IPS DF 6.9 (cell line): ENCODE measurements at regions not wholly inside any gene's neighbourhood (a gene's known extent, or its start where the extent isn't known, plus 50 kb on each side); places are given as distances from the start of the nearest gene placed in this dataset.

ENCODE experiments used
- DNase-seq: peaks from one replicate; pipeline ENCODE4 v3.0.0-alpha.2; 2013; ENCODE audit warnings: low read depth, low spot score
- H3K27ac ChIP-seq: one replicate; pipeline ENCODE4 v1.5.1; 2013; ENCODE audit warnings: low read length, control low read depth
- H3K27me3 ChIP-seq: 2 replicates; pipeline ENCODE4 v1.6.1; 2013; ENCODE audit warnings: mild to moderate bottlenecking, low read length; ENCODE audit not compliant: control insufficient read depth, insufficient read depth
- H3K36me3 ChIP-seq: 2 replicates; pipeline ENCODE4 v1.6.1; 2013; ENCODE audit warnings: low read length; ENCODE audit not compliant: control insufficient read depth, insufficient read depth
- H3K4me1 ChIP-seq: 2 replicates; pipeline ENCODE4 v1.6.1; 2013; ENCODE audit warnings: low read length; ENCODE audit not compliant: control insufficient read depth, insufficient read depth
- H3K4me3 ChIP-seq: 2 replicates; pipeline ENCODE4 v1.5.1; 2013; ENCODE audit warnings: mild to moderate bottlenecking, low read length
- H3K9me3 ChIP-seq: 2 replicates; pipeline ENCODE4 v1.6.1; 2013; ENCODE audit warnings: low read length, inconsistent platforms; ENCODE audit not compliant: control insufficient read depth, insufficient read depth
- WGBS: extraction: QIAGEN DNeasy Blood & Tissue Kit; methylation state at CpG from one replicate; pipeline ENCODE4 v1.1.7; 2013; ENCODE audit warnings: mixed read lengths, missing lambda C conversion rate; ENCODE audit not compliant: insufficient read length, insufficient coverage; 5-methylcytosine and 5-hydroxymethylcytosine counted together

GRCh38 chr22:27344546-27344945 is 457.0 kb downstream of the MN1 start:
- no peak overlapping the region for H3K27ac ChIP-seq
- no peak for DNase-seq
- no peaks in the 10 kb centered on the region for H3K9me3 ChIP-seq

GRCh38 chr22:27345691-27346090 is 455.9 kb downstream of the MN1 start:
- Histone ChIP-seq H3K9me3 (no peaks in the 10 kb centered on the region), H3K36me3 (no peaks in the 10 kb centered on the region), H3K4me3 (no peak overlapping the region), H3K27ac (no peak overlapping the region), H3K4me1 (no peaks in the 10 kb centered on the region), H3K27me3 (no peaks in the 10 kb centered on the region)
- WGBS = no CpG with 5 or more reads among the region's 7 CpGs
- DNase-seq = no peak

More at GRCh38 chr22:27344546-27344945, 457.0 kb downstream of the MN1 start:
- H3K36me3 ChIP-seq = no peaks in the 10 kb centered on the region
- no peak overlapping the region for H3K4me3 ChIP-seq
- no peaks in the 10 kb centered on the region for H3K4me1 ChIP-seq
- WGBS = no CpG with 5 or more reads among the region's 1 CpG
- no peaks in the 10 kb centered on the region for H3K27me3 ChIP-seq

GRCh38 chr22:27347951-27348350 is 453.6 kb downstream of the MN1 start:
- no peak for DNase-seq
- Histone ChIP-seq H3K4me3 (no peak overlapping the region), H3K4me1 (peaks cover 3% of the 10 kb centered on the region), H3K9me3 (no peaks in the 10 kb centered on the region), H3K36me3 (no peaks in the 10 kb centered on the region), H3K27ac (no peak overlapping the region), H3K27me3 (no peaks in the 10 kb centered on the region)
- no CpG with 5 or more reads among the region's 5 CpGs for WGBS

GRCh38 chr22:27348634-27349033 is 452.9 kb downstream of the MN1 start:
- no peaks in the 10 kb centered on the region for H3K9me3 ChIP-seq
- DNase-seq = no peak
- no CpG with 5 or more reads among the region's 3 CpGs for whole genome bisulfite sequencing
- no peak overlapping the region for H3K4me3 ChIP-seq
- H3K4me1 ChIP-seq = peaks cover 3% of the 10 kb centered on the region
- H3K27me3 ChIP-seq = no peaks in the 10 kb centered on the region
- no peak overlapping the region for H3K27ac ChIP-seq
- no peaks in the 10 kb centered on the region for H3K36me3 ChIP-seq

GRCh38 chr22:27349456-27349855 is 452.1 kb downstream of the MN1 start:
- H3K4me3 ChIP-seq = no peak overlapping the region

GRCh38 chr22:27350306-27350705 is 451.2 kb downstream of the MN1 start:
- Histone ChIP-seq H3K27ac (no peak overlapping the region), H3K36me3 (no peaks in the 10 kb centered on the region), H3K27me3 (no peaks in the 10 kb centered on the region), H3K9me3 (no peaks in the 10 kb centered on the region), H3K4me3 (no peak overlapping the region), H3K4me1 (peaks cover 3% of the 10 kb centered on the region)
- no peak for DNase-seq

More at GRCh38 chr22:27349456-27349855, 452.1 kb downstream of the MN1 start:
- no peaks in the 10 kb centered on the region for H3K9me3 ChIP-seq
- no peaks in the 10 kb centered on the region for H3K36me3 ChIP-seq
- no peak overlapping the region for H3K27ac ChIP-seq
- DNase-seq = no peak
- H3K4me1 ChIP-seq = peaks cover 3% of the 10 kb centered on the region
- H3K27me3 ChIP-seq = no peaks in the 10 kb centered on the region

- H3K27ac ChIP-seq = no peak overlapping the region
- H3K9me3 ChIP-seq = no peaks in the 10 kb centered on the region
- no CpG with 5 or more reads among the region's 6 CpGs for WGBS
- peaks cover 3% of the 10 kb centered on the region for H3K4me1 ChIP-seq
- no peaks in the 10 kb centered on the region for H3K36me3 ChIP-seq
- no peaks in the 10 kb centered on the region for H3K27me3 ChIP-seq
- H3K4me3 ChIP-seq = no peak overlapping the region
- DNase-seq = no peak
Observed at GRCh38 chr22:27352426-27352825, 449.1 kb downstream of the MN1 start.

GRCh38 chr22:27358096-27358870 is 443.3 kb downstream of the MN1 start:
- DNase-seq = no peak
- WGBS = no CpG with 5 or more reads among the region's 7 CpGs
- H3K4me1 ChIP-seq = no peaks in the 10 kb centered on the region
- no peak overlapping the region for H3K4me3 ChIP-seq
- H3K27ac ChIP-seq = no peak overlapping the region
- H3K36me3 ChIP-seq = no peaks in the 10 kb centered on the region
- no peaks in the 10 kb centered on the region for H3K9me3 ChIP-seq
- no peaks in the 10 kb centered on the region for H3K27me3 ChIP-seq

- H3K27me3 ChIP-seq = no peaks in the 10 kb centered on the region
- H3K27ac ChIP-seq = no peak overlapping the region
- WGBS = no CpG with 5 or more reads among the region's 4 CpGs
- no peaks in the 10 kb centered on the region for H3K9me3 ChIP-seq
- H3K36me3 ChIP-seq = no peaks in the 10 kb centered on the region
- no peak for DNase-seq
- no peaks in the 10 kb centered on the region for H3K4me1 ChIP-seq
- H3K4me3 ChIP-seq = no peak overlapping the region
Observed at GRCh38 chr22:27370269-27370668, 431.3 kb downstream of the MN1 start.

- H3K27ac ChIP-seq = no peak overlapping the region
- WGBS = no CpG with 5 or more reads among the region's 4 CpGs
Observed at GRCh38 chr22:27370987-27371386, 430.6 kb downstream of the MN1 start.

GRCh38 chr22:27372364-27372763 is 429.2 kb downstream of the MN1 start:
- no peaks in the 10 kb centered on the region for H3K27me3 ChIP-seq
- no peaks in the 10 kb centered on the region for H3K4me1 ChIP-seq
- H3K4me3 ChIP-seq = no peak overlapping the region
- H3K9me3 ChIP-seq = no peaks in the 10 kb centered on the region
- H3K27ac ChIP-seq = no peak overlapping the region
- DNase-seq = no peak
- no peaks in the 10 kb centered on the region for H3K36me3 ChIP-seq

More at GRCh38 chr22:27370987-27371386, 430.6 kb downstream of the MN1 start:
- H3K27me3 ChIP-seq = no peaks in the 10 kb centered on the region
- H3K4me1 ChIP-seq = no peaks in the 10 kb centered on the region
- H3K9me3 ChIP-seq = no peaks in the 10 kb centered on the region
- no peaks in the 10 kb centered on the region for H3K36me3 ChIP-seq
- no peak overlapping the region for H3K4me3 ChIP-seq
- no peak for DNase-seq
